ENCODE measurements at regions not wholly inside any gene's neighbourhood (a gene's known extent, or its start where the extent isn't known, plus 50 kb on each side); places are given as distances from the start of the nearest gene placed in this dataset.

- Histone ChIP-seq H3K79me2 (replicated peaks; ENCODE audit: insufficient read depth, low read length) (no peaks in the 10 kb centered on the region), H3K4me3 (ENCODE audit: low read length) (no peak overlapping the region), H3K36me3 (ENCODE audit: insufficient read depth, low read length) (no peaks in the 10 kb centered on the region), H3K9me2 (ENCODE audit: insufficient read depth, low read length) (no peaks in the 10 kb centered on the region), H3K27me3 (ENCODE audit: insufficient read depth, low read depth, low read length) (no peaks in the 10 kb centered on the region), H2AFZ (ENCODE audit: low read depth, low read length) (no peak overlapping the region), H3K27ac (ENCODE audit: low read length) (no peak overlapping the region), H3K9ac (ENCODE audit: low read length) (no peak overlapping the region), H3K4me2 (ENCODE audit: low read length) (no peak overlapping the region), H3K9me3 (ENCODE audit: low read length) (no peaks in the 10 kb centered on the region), H4K20me1 (ENCODE audit: insufficient read depth) (no peaks in the 10 kb centered on the region), H3F3A (ENCODE audit: insufficient read depth, low read length, poor library complexity, severe bottlenecking) (no peaks in the 10 kb centered on the region)
- no peak for TF ChIP-seq POLR2AphosphoS5 (IDR thresholded peaks at IDR 0.05)
- TF ChIP-seq EP300 (conservative IDR thresholded peaks at IDR 0.05; ENCODE audit: poor library complexity, severe bottlenecking) = no peak
- no peak for TF ChIP-seq SMC3 (conservative IDR thresholded peaks at IDR 0.05; ENCODE audit: poor library complexity)
- TF ChIP-seq REST (IDR thresholded peaks at IDR 0.05; ENCODE audit: borderline replicate concordance) = no peak
- TF ChIP-seq, protein P1, sequence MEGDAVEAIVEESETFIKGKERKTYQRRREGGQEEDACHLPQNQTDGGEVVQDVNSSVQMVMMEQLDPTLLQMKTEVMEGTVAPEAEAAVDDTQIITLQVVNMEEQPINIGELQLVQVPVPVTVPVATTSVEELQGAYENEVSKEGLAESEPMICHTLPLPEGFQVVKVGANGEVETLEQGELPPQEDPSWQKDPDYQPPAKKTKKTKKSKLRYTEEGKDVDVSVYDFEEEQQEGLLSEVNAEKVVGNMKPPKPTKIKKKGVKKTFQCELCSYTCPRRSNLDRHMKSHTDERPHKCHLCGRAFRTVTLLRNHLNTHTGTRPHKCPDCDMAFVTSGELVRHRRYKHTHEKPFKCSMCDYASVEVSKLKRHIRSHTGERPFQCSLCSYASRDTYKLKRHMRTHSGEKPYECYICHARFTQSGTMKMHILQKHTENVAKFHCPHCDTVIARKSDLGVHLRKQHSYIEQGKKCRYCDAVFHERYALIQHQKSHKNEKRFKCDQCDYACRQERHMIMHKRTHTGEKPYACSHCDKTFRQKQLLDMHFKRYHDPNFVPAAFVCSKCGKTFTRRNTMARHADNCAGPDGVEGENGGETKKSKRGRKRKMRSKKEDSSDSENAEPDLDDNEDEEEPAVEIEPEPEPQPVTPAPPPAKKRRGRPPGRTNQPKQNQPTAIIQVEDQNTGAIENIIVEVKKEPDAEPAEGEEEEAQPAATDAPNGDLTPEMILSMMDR (IDR thresholded peaks at IDR 0.05; ENCODE audit: poor library complexity, severe bottlenecking) = no peak
These were observed 94.4 kb upstream of the PEX5L start for GRCh38 chr3:180131169-180131568.

DNA sequence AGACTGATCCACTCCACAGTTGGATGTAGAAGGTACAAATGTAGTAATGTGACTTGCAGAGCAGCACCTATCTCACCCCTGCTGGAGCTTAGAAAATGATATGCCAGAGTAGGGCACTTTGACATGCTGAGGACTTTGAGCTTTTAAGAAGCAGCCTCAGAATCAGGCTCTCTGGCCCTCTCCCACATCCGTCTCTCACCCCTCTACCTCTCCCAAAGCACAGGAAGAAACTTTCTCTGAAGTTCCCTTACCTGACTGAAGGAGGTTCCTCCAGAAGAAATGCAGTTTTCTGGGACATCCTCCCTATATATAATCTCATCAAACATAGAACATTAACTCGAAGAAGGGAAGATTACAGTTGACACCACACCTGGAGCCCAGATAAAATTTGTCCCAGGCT is 98.4 kb upstream of the PEX5L start:
- H4K20me1 ChIP-seq (ENCODE audit: insufficient read depth) = no peaks in the 10 kb centered on the region
- no peak overlapping the region for H3K4me2 ChIP-seq (ENCODE audit: low read length)
- H3K9me3 ChIP-seq (ENCODE audit: low read length) = no peaks in the 10 kb centered on the region
- H3F3A ChIP-seq (ENCODE audit: insufficient read depth, low read length, poor library complexity, severe bottlenecking) = no peaks in the 10 kb centered on the region
- H2AFZ ChIP-seq (ENCODE audit: low read depth, low read length) = no peak overlapping the region
- H3K9ac ChIP-seq (ENCODE audit: low read length) = no peak overlapping the region
- TF ChIP-seq POLR2AphosphoS5 (IDR thresholded peaks at IDR 0.05) = no peak
- no peak for TF ChIP-seq SMC3 (conservative IDR thresholded peaks at IDR 0.05; ENCODE audit: poor library complexity)
- TF ChIP-seq, protein P1 (IDR thresholded peaks at IDR 0.05; ENCODE audit: poor library complexity, severe bottlenecking) = no peak
- TF ChIP-seq RAD21 (conservative IDR thresholded peaks at IDR 0.05) = no peak
- TF ChIP-seq REST (IDR thresholded peaks at IDR 0.05; ENCODE audit: borderline replicate concordance) = no peak
- TF ChIP-seq EP300 (conservative IDR thresholded peaks at IDR 0.05; ENCODE audit: poor library complexity, severe bottlenecking) = no peak
- TF ChIP-seq EZH2 (IDR thresholded peaks at IDR 0.05; ENCODE audit: borderline replicate concordance, insufficient read depth, low read length, poor library complexity, severe bottlenecking) = no peak
- no peak for TF ChIP-seq TAF1 (IDR thresholded peaks at IDR 0.05; ENCODE audit: low read depth)
- TF ChIP-seq MXI1 (conservative IDR thresholded peaks at IDR 0.05; ENCODE audit: poor library complexity, severe bottlenecking) = no peak
- no peaks in the 10 kb centered on the region for H3K27me3 ChIP-seq (ENCODE audit: insufficient read depth, low read depth, low read length)
- H3K36me3 ChIP-seq (ENCODE audit: insufficient read depth, low read length) = no peaks in the 10 kb centered on the region
- H3K4me3 ChIP-seq (ENCODE audit: low read length) = no peak overlapping the region
- no peaks in the 10 kb centered on the region for H3K9me2 ChIP-seq (ENCODE audit: insufficient read depth, low read length)
- no peaks in the 10 kb centered on the region for H3K79me2 ChIP-seq (replicated peaks; ENCODE audit: insufficient read depth, low read length)
- no peak overlapping the region for H3K27ac ChIP-seq (ENCODE audit: low read length)
